Endothelial cell of umbilical vein (primary cell): ENCODE measurements at regions not wholly inside any gene's neighbourhood (a gene's known extent, or its start where the extent isn't known, plus 50 kb on each side); places are given as distances from the start of the nearest gene placed in this dataset.

Experiments used
- CTCF ChIP-seq, 2 donors: IDR thresholded peaks; 1 replicate in 1 of 2; 2 replicates in 1 of 2; pipeline ENCODE4 v1.5.1; 2011; ENCODE audit warnings: low read length in 2 of 2, mild to moderate bottlenecking in 2 of 2, moderate library complexity in 2 of 2, control low read depth in 1 of 2, inconsistent platforms in 1 of 2, low read depth in 1 of 2; ENCODE audit not compliant: insufficient read depth in 1 of 2; ENCODE audit errors: extremely low read depth in 1 of 2
- EZH2 ChIP-seq: IDR thresholded peaks from 2 replicates; pipeline ENCODE4 v1.6.1; 2012; ENCODE audit warnings: borderline replicate concordance, low read depth, mild to moderate bottlenecking, moderate library complexity, low read length, inconsistent platforms; ENCODE audit not compliant: severe bottlenecking
- FOS ChIP-seq: IDR thresholded peaks from 2 replicates; pipeline ENCODE4 v1.6.1; 2011; ENCODE audit warnings: mild to moderate bottlenecking, low read length, moderate library complexity, borderline replicate concordance; ENCODE audit not compliant: insufficient read depth
- GATA2 ChIP-seq: IDR thresholded peaks from 2 replicates; pipeline ENCODE4 v1.7.0; 2011; ENCODE audit warnings: low read depth, mild to moderate bottlenecking, moderate library complexity, mixed read lengths, low read length; ENCODE audit not compliant: insufficient read length, insufficient read depth
- MAX ChIP-seq: IDR thresholded peaks from 2 replicates; pipeline ENCODE4 v1.6.1; 2011; ENCODE audit not compliant: insufficient read depth, insufficient read length
- MYC ChIP-seq: IDR thresholded peaks from one replicate; pipeline ENCODE4 v1.6.1; 2011; ENCODE audit warnings: mild to moderate bottlenecking, low read depth, low read length
- POLR2A ChIP-seq: IDR thresholded peaks from 2 replicates; pipeline ENCODE4 v1.6.1; 2012; ENCODE audit warnings: low read depth, mild to moderate bottlenecking, control low read depth, low read length
- POLR2AphosphoS5 ChIP-seq: IDR thresholded peaks from 2 replicates; pipeline ENCODE4 v1.6.1; 2012; ENCODE audit warnings: low read depth, mild to moderate bottlenecking, control low read depth, low read length, moderate library complexity; ENCODE audit not compliant: insufficient read depth

GRCh38 chr1:79660129-79660528, 653.6 kb upstream of the ADGRL4 start:
- TF ChIP-seq EZH2 = no peak
- TF ChIP-seq POLR2A = no peak
- no peak for TF ChIP-seq CTCF (IDR thresholded peaks at IDR 0.05; ENCODE audit: extremely low read depth in 1 of 2, insufficient read depth in 1 of 2, low read depth in 1 of 2, low read length in 2 of 2)
- TF ChIP-seq MAX = no peak
- TF ChIP-seq POLR2AphosphoS5 = no peak
- no peak for TF ChIP-seq GATA2
- TF ChIP-seq FOS = no peak
- no peak for TF ChIP-seq MYC
